ENCODE measurements at regions not wholly inside any gene's neighbourhood (a gene's known extent, or its start where the extent isn't known, plus 50 kb on each side); places are given as distances from the start of the nearest gene placed in this dataset.

GRCh38 chr2:155418753-155419152, 720.3 kb downstream of the KCNJ3 start (continued):
- TF ChIP-seq INSM2 (tag by site-specific recombination; IDR thresholded peaks at IDR 0.05) (no peak), GFI1B (tag by site-specific recombination; IDR thresholded peaks at IDR 0.05) (no peak), ZFP41 (tag by site-specific recombination; IDR thresholded peaks at IDR 0.05; ENCODE audit: borderline replicate concordance) (no peak), ZBTB17 (tag by site-specific recombination; IDR thresholded peaks at IDR 0.05) (no peak), ZBTB7A (tag by site-specific recombination; IDR thresholded peaks at IDR 0.05; ENCODE audit: low read depth) (no peak), ZNF157 (tag by site-specific recombination; IDR thresholded peaks at IDR 0.05) (no peak), ZNF843 (tag by site-specific recombination; IDR thresholded peaks at IDR 0.05) (no peak), ZNF692 (tag by site-specific recombination; IDR thresholded peaks at IDR 0.05) (no peak), ZNF394 (tag by site-specific recombination; IDR thresholded peaks at IDR 0.05; ENCODE audit: borderline replicate concordance) (no peak), ZNF626 (tag by site-specific recombination; IDR thresholded peaks at IDR 0.05) (no peak), ZNF19 (tag by site-specific recombination; IDR thresholded peaks at IDR 0.05; ENCODE audit: low read depth) (no peak), ZNF2 (tag by site-specific recombination; IDR thresholded peaks at IDR 0.05) (no peak), RBAK (tag by site-specific recombination; IDR thresholded peaks at IDR 0.05) (no peak), SP7 (tag by site-specific recombination; IDR thresholded peaks at IDR 0.05) (no peak)
- TF ChIP-seq, protein P1, sequence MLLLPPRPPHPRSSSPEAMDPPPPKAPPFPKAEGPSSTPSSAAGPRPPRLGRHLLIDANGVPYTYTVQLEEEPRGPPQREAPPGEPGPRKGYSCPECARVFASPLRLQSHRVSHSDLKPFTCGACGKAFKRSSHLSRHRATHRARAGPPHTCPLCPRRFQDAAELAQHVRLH (tag by site-specific recombination; IDR thresholded peaks at IDR 0.05): no peak
- TF ChIP-seq, protein P2, sequence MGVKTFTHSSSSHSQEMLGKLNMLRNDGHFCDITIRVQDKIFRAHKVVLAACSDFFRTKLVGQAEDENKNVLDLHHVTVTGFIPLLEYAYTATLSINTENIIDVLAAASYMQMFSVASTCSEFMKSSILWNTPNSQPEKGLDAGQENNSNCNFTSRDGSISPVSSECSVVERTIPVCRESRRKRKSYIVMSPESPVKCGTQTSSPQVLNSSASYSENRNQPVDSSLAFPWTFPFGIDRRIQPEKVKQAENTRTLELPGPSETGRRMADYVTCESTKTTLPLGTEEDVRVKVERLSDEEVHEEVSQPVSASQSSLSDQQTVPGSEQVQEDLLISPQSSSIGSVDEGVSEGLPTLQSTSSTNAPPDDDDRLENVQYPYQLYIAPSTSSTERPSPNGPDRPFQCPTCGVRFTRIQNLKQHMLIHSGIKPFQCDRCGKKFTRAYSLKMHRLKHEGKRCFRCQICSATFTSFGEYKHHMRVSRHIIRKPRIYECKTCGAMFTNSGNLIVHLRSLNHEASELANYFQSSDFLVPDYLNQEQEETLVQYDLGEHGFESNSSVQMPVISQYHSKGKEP (tag by site-specific recombination; IDR thresholded peaks at IDR 0.05): no peak

DNA sequence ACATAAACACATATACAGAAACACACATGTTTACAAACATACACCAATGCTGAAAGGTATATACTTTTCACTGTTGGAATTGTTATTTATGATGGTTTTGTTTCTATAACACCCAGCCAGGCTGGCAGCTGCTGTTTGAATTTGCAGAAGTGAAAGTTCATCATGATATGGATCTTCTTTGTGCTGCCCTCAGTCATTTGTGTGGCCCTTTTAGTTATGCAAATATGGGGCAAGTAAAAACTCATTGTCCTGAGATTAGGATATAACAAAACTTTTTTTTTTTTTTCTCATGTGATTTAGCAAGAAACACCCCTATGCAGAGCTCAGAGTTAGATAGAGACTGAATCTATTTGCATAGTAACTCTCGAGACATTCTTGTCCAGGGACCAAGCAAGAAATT, 714.1 kb downstream of the KCNJ3 start:
- CTCF ChIA-PET: no interaction called here
- Histone ChIP-seq H3K4me3 (ENCODE audit: low read depth, low read length) (no peak overlapping the region), H3K36me3 (ENCODE audit: control insufficient read depth in 2 of 2, insufficient read depth in 1 of 2, low read length in 2 of 2) (no peaks in the 10 kb centered on the region), H3K4me1 (ENCODE audit: control insufficient read depth, insufficient read depth, low read length) (no peaks in the 10 kb centered on the region), H3K9me3 (ENCODE audit: control insufficient read depth, insufficient read depth, low read depth, low read length) (no peaks in the 10 kb centered on the region), H3K27ac (ENCODE audit: extremely low read depth, low read depth, low read length) (no peak overlapping the region)
- POLR2A ChIA-PET: interaction anchor here (0.7 kb wide), 1 partner anchor 863 kb away, joined by 3 read pairs; no protein-coding TSS in a partner anchor
- no peak for TF ChIP-seq ZNF510 (tag by site-specific recombination; IDR thresholded peaks at IDR 0.05; ENCODE audit: insufficient replicate concordance)
- TF ChIP-seq ZNF140 (tag by site-specific recombination; IDR thresholded peaks at IDR 0.05): no peak
- TF ChIP-seq ZNF366 (tag by site-specific recombination; conservative IDR thresholded peaks at IDR 0.05): no peak
- TF ChIP-seq ZBTB26 (tag by site-specific recombination; optimal IDR thresholded peaks at IDR 0.05): no peak
- no peak for TF ChIP-seq ZNF302 (tag by site-specific recombination; IDR thresholded peaks at IDR 0.05; ENCODE audit: low read depth)
- TF ChIP-seq ZNF394 (tag by site-specific recombination; IDR thresholded peaks at IDR 0.05; ENCODE audit: borderline replicate concordance): no peak
- TF ChIP-seq ZNF155 (tag by site-specific recombination; IDR thresholded peaks at IDR 0.05): no peak
- no peak for TF ChIP-seq SCRT2 (tag by site-specific recombination; IDR thresholded peaks at IDR 0.05)
- TF ChIP-seq ZNF544 (tag by site-specific recombination; IDR thresholded peaks at IDR 0.05): no peak
- TF ChIP-seq BCL11A (tag by site-specific recombination; IDR thresholded peaks at IDR 0.05; ENCODE audit: low read depth): no peak
- no peak for TF ChIP-seq ZNF529 (tag by site-specific recombination; IDR thresholded peaks at IDR 0.05; ENCODE audit: insufficient replicate concordance)
- no peak for TF ChIP-seq ZNF138 (tag by site-specific recombination; IDR thresholded peaks at IDR 0.05; ENCODE audit: borderline replicate concordance)
- TF ChIP-seq ZNF354C (tag by site-specific recombination; IDR thresholded peaks at IDR 0.05; ENCODE audit: borderline replicate concordance, low read depth): no peak
- TF ChIP-seq, protein P3, sequence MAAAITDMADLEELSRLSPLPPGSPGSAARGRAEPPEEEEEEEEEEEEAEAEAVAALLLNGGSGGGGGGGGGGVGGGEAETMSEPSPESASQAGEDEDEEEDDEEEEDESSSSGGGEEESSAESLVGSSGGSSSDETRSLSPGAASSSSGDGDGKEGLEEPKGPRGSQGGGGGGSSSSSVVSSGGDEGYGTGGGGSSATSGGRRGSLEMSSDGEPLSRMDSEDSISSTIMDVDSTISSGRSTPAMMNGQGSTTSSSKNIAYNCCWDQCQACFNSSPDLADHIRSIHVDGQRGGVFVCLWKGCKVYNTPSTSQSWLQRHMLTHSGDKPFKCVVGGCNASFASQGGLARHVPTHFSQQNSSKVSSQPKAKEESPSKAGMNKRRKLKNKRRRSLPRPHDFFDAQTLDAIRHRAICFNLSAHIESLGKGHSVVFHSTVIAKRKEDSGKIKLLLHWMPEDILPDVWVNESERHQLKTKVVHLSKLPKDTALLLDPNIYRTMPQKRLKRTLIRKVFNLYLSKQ (tag by site-specific recombination; IDR thresholded peaks at IDR 0.05; ENCODE audit: borderline replicate concordance): no peak
- TF ChIP-seq ZNF175 (tag by site-specific recombination; IDR thresholded peaks at IDR 0.05): no peak
- no peak for TF ChIP-seq ZNF19 (tag by site-specific recombination; IDR thresholded peaks at IDR 0.05; ENCODE audit: low read depth)
- TF ChIP-seq ZNF16 (tag by site-specific recombination; IDR thresholded peaks at IDR 0.05; ENCODE audit: low read depth): no peak
